GM19438 (cell line): ENCODE measurements at regions not wholly inside any gene's neighbourhood (a gene's known extent, or its start where the extent isn't known, plus 50 kb on each side); places are given as distances from the start of the nearest gene placed in this dataset.
"Not testable (repeated sequence)": the region's sequence is repeated elsewhere in the genome, so short reads cannot be mapped to it uniquely, and the experiment has no call there.

Experiments
- ATAC-seq: cut with Tn5 transposase; IDR thresholded peaks from one replicate; pipeline ENCODE4 v1.9.1; 2021; ENCODE audit warnings: low read depth; ENCODE audit not compliant: unreplicated experiment

GRCh38 chr6:100230115-100230952 lies 234.4 kb downstream of the SIM1 start:
- no peak for ATAC-seq

- ATAC-seq: peak; percentile 0
Observed at GRCh38 chr6:100229512-100229911, 235.2 kb downstream of the SIM1 start.

- peak; percentile 99 for ATAC-seq
Observed at GRCh38 chr6:100228834-100229441, 234.9 kb upstream of the MCHR2 start.

- ATAC-seq: peak; percentile 16
Observed at GRCh38 chr6:100228437-100228833, 234.4 kb upstream of the MCHR2 start.

- ATAC-seq: no peak
Observed at GRCh38 chr6:100226811-100227210, 232.8 kb upstream of the MCHR2 start.

- not testable (repeated sequence) for ATAC-seq
Observed at GRCh38 chr6:100223952-100224351, 229.9 kb upstream of the MCHR2 start.

GRCh38 chr6:100220543-100220942 lies 226.5 kb upstream of the MCHR2 start:
- no peak for ATAC-seq

- no peak for ATAC-seq
Observed at GRCh38 chr6:100217225-100218012, 223.4 kb upstream of the MCHR2 start.

GRCh38 chr6:100216760-100217159 lies 222.7 kb upstream of the MCHR2 start:
- ATAC-seq: no peak

GRCh38 chr6:100212131-100212530 lies 218.1 kb upstream of the MCHR2 start:
- ATAC-seq: no peak

- ATAC-seq: no peak
Observed at GRCh38 chr6:100210137-100211117, 216.4 kb upstream of the MCHR2 start.

- no peak for ATAC-seq
Observed at GRCh38 chr6:100209323-100210136, 215.5 kb upstream of the MCHR2 start.

- ATAC-seq: no peak
Observed at GRCh38 chr6:100203400-100203799, 209.4 kb upstream of the MCHR2 start.

- no peak for ATAC-seq
Observed at GRCh38 chr6:100202417-100203194, 208.6 kb upstream of the MCHR2 start.

GRCh38 chr6:100196214-100196982 lies 202.4 kb upstream of the MCHR2 start:
- ATAC-seq: not testable (repeated sequence)

GRCh38 chr6:100195244-100195643 lies 201.2 kb upstream of the MCHR2 start:
- ATAC-seq: not testable (repeated sequence)

GRCh38 chr6:100194535-100194934 lies 200.5 kb upstream of the MCHR2 start:
- ATAC-seq: no peak

- no peak for ATAC-seq
Observed at GRCh38 chr6:100188754-100189153, 194.7 kb upstream of the MCHR2 start.
